Activated B cell treated with CpG ODN at 0.5 μM for 24 hours (primary cell): ENCODE measurements at regions not wholly inside any gene's neighbourhood (a gene's known extent, or its start where the extent isn't known, plus 50 kb on each side); places are given as distances from the start of the nearest gene placed in this dataset.

Source experiments
- ATAC-seq: fragments of 200-7000 bp; cut with Tn5 transposase; one replicate; pipeline ENCODE4 v1.10.0; 2021; ENCODE audit warnings: low read depth, mild to moderate bottlenecking, moderate library complexity
- CTCF ChIA-PET: fragments of 350-600 bp; sonication (Branson Sonifier 250); formaldehyde crosslinking; loops from one replicate; lab custom pipeline; 2021; ENCODE audit warnings: antibody characterized with exemption; lab: Charles Lee
- POLR2A ChIA-PET: fragments of 350-600 bp; sonication (Branson Sonifier 250); formaldehyde crosslinking; loops from one replicate; lab custom pipeline; 2021; ENCODE audit warnings: antibody characterized with exemption; lab: Charles Lee
- DNase-seq: peaks from one replicate; pipeline ENCODE4 v3.0.0; 2022
- H3K27ac Mint-ChIP-seq: one replicate; pipeline ENCODE4 v1.8.0; 2020; ENCODE audit warnings: mixed read lengths
- H3K27me3 Mint-ChIP-seq: one replicate; pipeline ENCODE4 v1.8.0; 2021; ENCODE audit warnings: mixed read lengths
- H3K36me3 Mint-ChIP-seq: one replicate; pipeline ENCODE4 v1.8.0; 2021; ENCODE audit warnings: low read depth, mixed read lengths
- H3K4me1 Mint-ChIP-seq: one replicate; pipeline ENCODE4 v1.8.0; 2021; ENCODE audit warnings: mixed read lengths
- H3K4me3 Mint-ChIP-seq: one replicate; pipeline ENCODE4 v1.8.0; 2020; ENCODE audit warnings: mild to moderate bottlenecking, mixed read lengths
- H3K9me3 Mint-ChIP-seq: one replicate; pipeline ENCODE4 v1.8.0; 2020; ENCODE audit warnings: mixed read lengths
- intact Hi-C: fragments of 100-400 bp; cut with micrococcal nuclease; formaldehyde crosslinking; loops from one replicate; pipeline ENCODE4 v1.15.1; 2024
- TF ChIP-seq, protein P1 (sequence below): fragments of 200-600 bp; IDR thresholded peaks from one replicate; pipeline ENCODE4 v1.8.0; 2022; ENCODE audit warnings: antibody characterized with exemption, mild to moderate bottlenecking

DNA sequence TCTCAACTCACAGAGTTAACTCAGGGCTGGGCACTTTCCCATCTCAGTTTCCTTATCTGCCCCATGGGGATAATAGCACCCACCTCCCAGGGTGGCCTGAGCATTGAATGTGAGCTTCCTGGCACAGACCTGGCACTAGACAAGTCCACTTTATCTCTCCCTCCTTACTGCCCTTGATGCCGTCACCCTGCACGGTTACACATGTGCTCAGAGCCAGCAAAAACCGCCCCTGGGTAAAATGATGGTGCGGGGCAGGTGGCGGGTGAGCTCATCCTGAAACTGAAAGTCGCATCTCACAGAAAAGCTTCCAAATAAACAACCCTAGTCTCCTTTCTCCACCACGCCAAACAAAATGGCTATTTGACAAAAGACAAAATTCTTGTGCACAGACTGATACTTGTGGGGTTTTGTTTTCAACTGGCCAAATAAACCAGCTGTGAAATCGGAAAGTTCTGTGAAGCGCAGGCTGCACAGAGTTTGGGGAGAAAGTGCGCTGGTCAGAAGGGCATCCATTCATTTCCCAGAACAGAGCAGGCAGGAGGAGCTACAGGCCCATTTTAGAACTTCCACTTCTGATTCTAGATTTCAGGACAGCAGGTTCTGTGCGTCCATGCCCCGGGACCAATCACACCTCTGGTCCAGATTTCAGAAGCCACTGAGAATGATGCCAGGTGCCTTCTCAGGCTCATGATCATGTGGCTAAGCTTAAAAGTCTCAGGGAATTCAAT lies 138.1 kb downstream of the SHANK2 start:
- H3K27ac Mint-ChIP-seq: no peak overlapping the region
- ATAC-seq (no peak), DNase-seq (no peak)
- TF ChIP-seq, protein P1, sequence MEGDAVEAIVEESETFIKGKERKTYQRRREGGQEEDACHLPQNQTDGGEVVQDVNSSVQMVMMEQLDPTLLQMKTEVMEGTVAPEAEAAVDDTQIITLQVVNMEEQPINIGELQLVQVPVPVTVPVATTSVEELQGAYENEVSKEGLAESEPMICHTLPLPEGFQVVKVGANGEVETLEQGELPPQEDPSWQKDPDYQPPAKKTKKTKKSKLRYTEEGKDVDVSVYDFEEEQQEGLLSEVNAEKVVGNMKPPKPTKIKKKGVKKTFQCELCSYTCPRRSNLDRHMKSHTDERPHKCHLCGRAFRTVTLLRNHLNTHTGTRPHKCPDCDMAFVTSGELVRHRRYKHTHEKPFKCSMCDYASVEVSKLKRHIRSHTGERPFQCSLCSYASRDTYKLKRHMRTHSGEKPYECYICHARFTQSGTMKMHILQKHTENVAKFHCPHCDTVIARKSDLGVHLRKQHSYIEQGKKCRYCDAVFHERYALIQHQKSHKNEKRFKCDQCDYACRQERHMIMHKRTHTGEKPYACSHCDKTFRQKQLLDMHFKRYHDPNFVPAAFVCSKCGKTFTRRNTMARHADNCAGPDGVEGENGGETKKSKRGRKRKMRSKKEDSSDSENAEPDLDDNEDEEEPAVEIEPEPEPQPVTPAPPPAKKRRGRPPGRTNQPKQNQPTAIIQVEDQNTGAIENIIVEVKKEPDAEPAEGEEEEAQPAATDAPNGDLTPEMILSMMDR: no peak
- CTCF ChIA-PET: no interaction called here
- POLR2A ChIA-PET: no interaction called here
- intact Hi-C loops: no loop called here
- H3K27me3 Mint-ChIP-seq: peaks cover 29% of the 10 kb centered on the region
- no peaks in the 10 kb centered on the region for H3K4me1 Mint-ChIP-seq
- H3K9me3 Mint-ChIP-seq: no peaks in the 10 kb centered on the region
- H3K36me3 Mint-ChIP-seq: no peaks in the 10 kb centered on the region
- H3K4me3 Mint-ChIP-seq: no peak overlapping the region

DNA sequence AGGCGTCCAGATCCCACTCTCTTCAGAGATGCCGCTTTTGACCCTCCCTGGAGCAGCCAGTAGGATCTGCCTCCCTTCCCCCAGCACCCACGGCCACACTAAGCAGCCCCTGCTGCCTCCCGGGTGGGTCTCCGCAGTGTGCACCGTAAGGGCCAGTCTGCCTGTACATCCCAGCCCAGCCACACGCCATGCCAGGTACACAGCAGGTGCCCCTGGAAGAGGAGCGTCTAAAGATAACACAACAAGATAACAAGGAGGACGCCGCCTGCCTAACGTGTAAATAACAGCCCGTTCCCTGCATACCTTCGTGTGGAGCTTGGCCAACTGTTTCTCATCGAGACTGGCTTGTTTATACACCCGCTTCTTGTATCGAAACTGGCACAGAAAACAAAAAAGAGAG lies 139.4 kb downstream of the SHANK2 start:
- Mint-ChIP-seq H3K27me3 (peaks cover 28% of the 10 kb centered on the region), H3K4me1 (no peaks in the 10 kb centered on the region), H3K36me3 (no peaks in the 10 kb centered on the region), H3K27ac (no peak overlapping the region), H3K9me3 (no peaks in the 10 kb centered on the region), H3K4me3 (no peak overlapping the region)
- DNase-seq: no peak
- intact Hi-C loops: no loop called here
- ATAC-seq: no peak
- TF ChIP-seq, protein P1: no peak
- CTCF ChIA-PET: no interaction called here
- POLR2A ChIA-PET: no interaction called here

DNA sequence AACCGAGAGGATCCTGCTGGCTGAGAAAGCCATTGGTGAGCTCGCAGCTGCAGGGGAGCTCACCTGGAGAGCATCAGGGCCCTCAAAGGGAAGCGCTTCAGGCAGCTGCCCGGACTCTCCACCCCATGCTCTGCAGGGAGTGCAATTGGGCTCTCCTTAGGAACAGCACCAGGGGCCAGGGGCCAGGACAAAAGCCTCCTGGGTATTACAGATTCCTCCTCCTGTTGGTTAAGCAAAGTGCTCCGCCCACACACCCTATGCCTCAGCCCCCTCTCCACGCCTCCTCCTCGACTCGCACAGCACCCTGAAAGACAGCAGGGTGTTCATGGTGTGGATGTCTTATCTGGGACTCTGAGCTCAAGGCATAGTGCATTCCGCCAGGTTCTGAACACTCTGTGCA lies 139.9 kb downstream of the SHANK2 start:
- TF ChIP-seq, protein P1: no peak
- H3K9me3 Mint-ChIP-seq: no peaks in the 10 kb centered on the region
- no peak for ATAC-seq
- no peak overlapping the region for H3K27ac Mint-ChIP-seq
- DNase-seq: no peak
- CTCF ChIA-PET: no interaction called here
- H3K4me3 Mint-ChIP-seq: no peak overlapping the region
- H3K27me3 Mint-ChIP-seq: peaks cover 28% of the 10 kb centered on the region
- H3K4me1 Mint-ChIP-seq: no peaks in the 10 kb centered on the region
- POLR2A ChIA-PET: no interaction called here
- no peaks in the 10 kb centered on the region for H3K36me3 Mint-ChIP-seq
- intact Hi-C loops: no loop called here

DNA sequence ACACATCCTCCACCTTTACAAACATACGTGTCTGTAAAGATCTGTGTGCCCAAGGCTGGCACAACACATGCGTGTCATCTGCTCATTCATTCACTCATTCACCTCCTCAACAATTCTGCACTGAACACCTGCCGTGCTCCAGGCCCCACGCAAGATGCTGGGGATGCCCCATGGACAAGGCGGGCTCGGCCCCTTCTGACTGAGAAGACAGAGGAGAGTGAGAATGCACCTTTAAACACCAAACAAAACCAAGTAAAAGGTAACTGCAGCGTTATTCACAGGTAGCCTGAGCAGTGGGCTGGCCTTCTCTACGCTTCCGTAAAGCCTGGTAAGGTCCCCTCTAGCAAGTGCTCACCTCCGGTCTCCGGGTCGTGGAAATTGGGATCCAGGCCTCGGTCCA lies 142.8 kb downstream of the SHANK2 start:
- H3K4me1 Mint-ChIP-seq: no peaks in the 10 kb centered on the region
- H3K4me3 Mint-ChIP-seq: no peak overlapping the region
- H3K27ac Mint-ChIP-seq: no peak overlapping the region
- ChIA-PET CTCF (no interaction called here), POLR2A (no interaction called here)
- H3K36me3 Mint-ChIP-seq: no peaks in the 10 kb centered on the region
- TF ChIP-seq, protein P1: no peak
- intact Hi-C loops: no loop called here
- no peak for ATAC-seq
- H3K9me3 Mint-ChIP-seq: no peaks in the 10 kb centered on the region
- DNase-seq: no peak
- peaks cover 22% of the 10 kb centered on the region for H3K27me3 Mint-ChIP-seq

DNA sequence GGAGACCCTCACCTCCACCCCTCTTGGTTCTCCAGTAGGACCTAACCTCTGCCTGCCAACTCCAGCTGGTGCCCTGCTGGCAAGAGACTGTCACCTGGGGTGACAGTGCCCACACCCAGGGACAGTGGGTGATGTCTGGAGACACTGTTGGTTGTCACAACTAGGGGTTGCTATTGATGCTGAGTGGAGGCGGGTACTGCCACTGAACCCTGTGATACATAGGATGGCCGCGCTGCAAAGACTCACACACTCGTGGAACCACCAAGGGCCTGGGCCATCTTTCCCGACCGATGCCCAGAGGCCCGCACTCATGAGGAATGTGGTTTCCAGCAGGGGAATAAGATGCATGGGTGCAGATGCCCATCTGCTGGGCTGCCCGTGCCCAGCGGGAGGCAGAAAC lies 143.2 kb downstream of the SHANK2 start:
- Mint-ChIP-seq H3K27me3 (peaks cover 20% of the 10 kb centered on the region), H3K4me1 (no peaks in the 10 kb centered on the region), H3K4me3 (no peak overlapping the region), H3K36me3 (no peaks in the 10 kb centered on the region), H3K27ac (no peak overlapping the region), H3K9me3 (no peaks in the 10 kb centered on the region)
- intact Hi-C loops: no loop called here
- TF ChIP-seq, protein P1: no peak
- POLR2A ChIA-PET: no interaction called here
- ATAC-seq: no peak
- CTCF ChIA-PET: no interaction called here
- no peak for DNase-seq
